Loucy (cell line): ENCODE measurements at regions not wholly inside any gene's neighbourhood (a gene's known extent, or its start where the extent isn't known, plus 50 kb on each side); places are given as distances from the start of the nearest gene placed in this dataset.

ENCODE experiments used
- H2AFZ ChIP-seq: fragments of 200-600 bp; sonication (generic); 2 replicates; pipeline ENCODE4 v1.6.0; 2016; ENCODE audit warnings: antibody characterized with exemption, mild to moderate bottlenecking, low read length, moderate library complexity
- H3F3A ChIP-seq: fragments of 200-600 bp; 2 replicates; pipeline ENCODE4 v1.6.0; 2016; ENCODE audit warnings: antibody characterized with exemption, low read depth, mild to moderate bottlenecking
- H3K27me3 ChIP-seq: fragments of 200-600 bp; sonication (generic); 2 replicates; pipeline ENCODE4 v1.6.1; 2014; ENCODE audit warnings: low read length, mild to moderate bottlenecking; ENCODE audit not compliant: insufficient read depth, poor library complexity, severe bottlenecking
- H3K36me3 ChIP-seq: fragments of 200-600 bp; sonication (generic); 2 replicates; pipeline ENCODE4 v1.6.1; 2016; ENCODE audit warnings: low read length; ENCODE audit not compliant: insufficient read depth
- H3K4me1 ChIP-seq: fragments of 200-600 bp; sonication (generic); 2 replicates; pipeline ENCODE4 v1.5.1; 2014; ENCODE audit warnings: low read length, mild to moderate bottlenecking; ENCODE audit not compliant: insufficient read depth, poor library complexity, severe bottlenecking
- H3K4me2 ChIP-seq: fragments of 200-600 bp; sonication (generic); 2 replicates; pipeline ENCODE4 v1.6.0; 2014; ENCODE audit warnings: antibody characterized with exemption, low read length, low read depth, mild to moderate bottlenecking; ENCODE audit not compliant: poor library complexity, severe bottlenecking
- H3K4me3 ChIP-seq: fragments of 200-600 bp; sonication (generic); 2 replicates; pipeline ENCODE4 v1.5.1; 2014; ENCODE audit warnings: low read length, mild to moderate bottlenecking, mixed read lengths; ENCODE audit not compliant: poor library complexity, severe bottlenecking
- H3K79me2 ChIP-seq: fragments of 200-600 bp; sonication (generic); 2 replicates; pipeline ENCODE4 v1.6.1; 2014; ENCODE audit warnings: low read length; ENCODE audit not compliant: insufficient read depth
- H3K9ac ChIP-seq: fragments of 200-600 bp; sonication (generic); 2 replicates; pipeline ENCODE4 v1.6.0; 2014; ENCODE audit warnings: mild to moderate bottlenecking, low read depth, low read length, moderate library complexity; ENCODE audit not compliant: poor library complexity, severe bottlenecking
- H3K9me2 ChIP-seq: fragments of 200-600 bp; sonication (generic); replicated peaks from 2 replicates; pipeline ENCODE4 v1.6.1; 2016; ENCODE audit warnings: low read depth, low read length, mixed read lengths
- H3K9me3 ChIP-seq: fragments of 200-600 bp; sonication (generic); 2 replicates; pipeline ENCODE4 v1.6.1; 2014; ENCODE audit warnings: mild to moderate bottlenecking, antibody characterized with exemption, low read length, low read depth; ENCODE audit not compliant: insufficient read depth
- H4K20me1 ChIP-seq: fragments of 200-600 bp; sonication (generic); 2 replicates; pipeline ENCODE4 v1.6.0; 2014; ENCODE audit warnings: antibody characterized with exemption, low read length, mild to moderate bottlenecking; ENCODE audit not compliant: insufficient read depth, poor library complexity, severe bottlenecking
- EZH2phosphoT487 ChIP-seq: fragments of 200-600 bp; IDR thresholded peaks from 2 replicates; pipeline ENCODE4 v1.6.1; 2018; ENCODE audit warnings: antibody characterized with exemption, mild to moderate bottlenecking, moderate library complexity, borderline replicate concordance
- TF ChIP-seq, protein P1 (sequence below): fragments of 200-600 bp; sonication (generic); conservative IDR thresholded peaks from 2 replicates; pipeline ENCODE4 v1.5.1; 2014; ENCODE audit warnings: mild to moderate bottlenecking, antibody characterized with exemption, low read length

DNA sequence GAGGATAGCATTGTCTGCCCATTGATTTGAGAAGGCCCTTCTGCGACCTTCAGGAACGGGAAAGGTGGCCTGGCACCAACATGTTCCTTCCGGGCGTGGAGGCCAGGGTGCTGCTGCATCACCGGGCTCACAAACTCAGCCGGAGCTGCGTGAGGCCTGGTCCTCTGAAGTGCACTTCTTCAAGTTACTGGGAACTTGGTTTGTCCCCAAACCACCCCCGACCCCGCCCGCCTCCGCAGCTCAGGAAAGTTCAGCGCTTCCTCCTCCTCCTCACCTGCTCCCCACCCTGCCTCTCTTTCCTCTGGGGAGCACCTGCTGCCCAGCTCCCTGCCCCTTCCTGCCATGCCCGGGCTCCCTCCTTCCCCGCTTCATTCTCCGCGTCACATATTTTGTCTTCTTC is 116.0 kb upstream of the LRPAP1 start:
- H3K27me3 ChIP-seq = no peaks in the 10 kb centered on the region
- no peaks in the 10 kb centered on the region for H3K4me1 ChIP-seq

DNA sequence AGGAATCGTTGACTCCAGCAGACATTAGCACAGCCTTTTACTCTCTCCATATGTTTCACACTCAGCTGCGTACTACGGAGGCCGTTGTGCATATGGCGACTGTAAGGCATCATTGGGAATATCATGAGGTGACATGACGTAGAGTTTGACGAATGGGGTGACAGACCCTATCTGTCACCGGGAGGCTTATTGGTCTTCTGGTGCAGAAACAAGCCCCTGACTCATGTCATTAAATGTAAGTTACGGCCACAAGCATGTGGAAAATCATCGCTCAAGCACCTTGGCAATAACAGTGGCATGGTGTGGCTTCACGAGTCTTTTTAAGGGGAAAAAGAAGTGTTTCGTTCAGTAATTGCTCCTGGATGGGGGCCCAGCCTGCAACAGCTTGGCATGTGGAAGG is 115.2 kb upstream of the LRPAP1 start:
- H3K36me3 ChIP-seq = no peaks in the 10 kb centered on the region
- H3K4me1 ChIP-seq = no peaks in the 10 kb centered on the region
- H3F3A ChIP-seq = no peaks in the 10 kb centered on the region
- H3K9ac ChIP-seq = no peak overlapping the region
- H3K79me2 ChIP-seq = no peaks in the 10 kb centered on the region
- H3K9me2 ChIP-seq = no peaks in the 10 kb centered on the region
- no peaks in the 10 kb centered on the region for H4K20me1 ChIP-seq
- TF ChIP-seq, protein P1, sequence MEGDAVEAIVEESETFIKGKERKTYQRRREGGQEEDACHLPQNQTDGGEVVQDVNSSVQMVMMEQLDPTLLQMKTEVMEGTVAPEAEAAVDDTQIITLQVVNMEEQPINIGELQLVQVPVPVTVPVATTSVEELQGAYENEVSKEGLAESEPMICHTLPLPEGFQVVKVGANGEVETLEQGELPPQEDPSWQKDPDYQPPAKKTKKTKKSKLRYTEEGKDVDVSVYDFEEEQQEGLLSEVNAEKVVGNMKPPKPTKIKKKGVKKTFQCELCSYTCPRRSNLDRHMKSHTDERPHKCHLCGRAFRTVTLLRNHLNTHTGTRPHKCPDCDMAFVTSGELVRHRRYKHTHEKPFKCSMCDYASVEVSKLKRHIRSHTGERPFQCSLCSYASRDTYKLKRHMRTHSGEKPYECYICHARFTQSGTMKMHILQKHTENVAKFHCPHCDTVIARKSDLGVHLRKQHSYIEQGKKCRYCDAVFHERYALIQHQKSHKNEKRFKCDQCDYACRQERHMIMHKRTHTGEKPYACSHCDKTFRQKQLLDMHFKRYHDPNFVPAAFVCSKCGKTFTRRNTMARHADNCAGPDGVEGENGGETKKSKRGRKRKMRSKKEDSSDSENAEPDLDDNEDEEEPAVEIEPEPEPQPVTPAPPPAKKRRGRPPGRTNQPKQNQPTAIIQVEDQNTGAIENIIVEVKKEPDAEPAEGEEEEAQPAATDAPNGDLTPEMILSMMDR = no peak
- no peak for TF ChIP-seq EZH2phosphoT487
- H3K27me3 ChIP-seq = no peaks in the 10 kb centered on the region
- no peak overlapping the region for H3K4me3 ChIP-seq
- no peak overlapping the region for H2AFZ ChIP-seq
- no peaks in the 10 kb centered on the region for H3K9me3 ChIP-seq
- no peak overlapping the region for H3K4me2 ChIP-seq

More for the DNA sequence above, 116.0 kb upstream of the LRPAP1 start:
- Histone ChIP-seq H3K79me2 (no peaks in the 10 kb centered on the region), H4K20me1 (no peaks in the 10 kb centered on the region), H3K36me3 (no peaks in the 10 kb centered on the region), H3K9me2 (no peaks in the 10 kb centered on the region), H3F3A (no peaks in the 10 kb centered on the region), H3K9me3 (no peaks in the 10 kb centered on the region), H3K9ac (no peak overlapping the region), H2AFZ (no peak overlapping the region), H3K4me3 (no peak overlapping the region), H3K4me2 (no peak overlapping the region)
- no peak for TF ChIP-seq EZH2phosphoT487
- TF ChIP-seq, protein P1 = no peak

- no peak overlapping the region for H3K4me2 ChIP-seq
- H2AFZ ChIP-seq = no peak overlapping the region
- H4K20me1 ChIP-seq = no peaks in the 10 kb centered on the region
- H3K9me2 ChIP-seq = no peaks in the 10 kb centered on the region
- H3K36me3 ChIP-seq = no peaks in the 10 kb centered on the region
- no peaks in the 10 kb centered on the region for H3K79me2 ChIP-seq
- TF ChIP-seq, protein P1 = no peak
- no peak for TF ChIP-seq EZH2phosphoT487
- no peak overlapping the region for H3K9ac ChIP-seq
- H3F3A ChIP-seq = no peaks in the 10 kb centered on the region
- no peaks in the 10 kb centered on the region for H3K4me1 ChIP-seq
- no peak overlapping the region for H3K4me3 ChIP-seq
- H3K27me3 ChIP-seq = no peaks in the 10 kb centered on the region
- H3K9me3 ChIP-seq = no peaks in the 10 kb centered on the region
Observed at GRCh38 chr4:3645711-3646679, 113.8 kb upstream of the LRPAP1 start.
